Large intestine (tissue), 3 donors: ENCODE measurements at regions not wholly inside any gene's neighbourhood (a gene's known extent, or its start where the extent isn't known, plus 50 kb on each side); places are given as distances from the start of the nearest gene placed in this dataset.

ENCODE experiments used
- DNase-seq, 2 donors: peaks; one replicate each; pipeline versions ENCODE4 v3.0.0 to v3.0.0-alpha.2; 2013
- H3K27ac ChIP-seq: one replicate; pipeline ENCODE4 v1.5.1; 2013; ENCODE audit warnings: low read length
- H3K27me3 ChIP-seq: 2 replicates; pipeline ENCODE4 v1.6.1; 2013; ENCODE audit warnings: low read length; ENCODE audit not compliant: control insufficient read depth, insufficient read depth
- H3K36me3 ChIP-seq: 2 replicates; pipeline ENCODE4 v1.6.1; 2013; ENCODE audit warnings: low read length; ENCODE audit not compliant: control insufficient read depth, insufficient read depth
- H3K4me1 ChIP-seq: one replicate; pipeline ENCODE4 v1.6.1; 2013; ENCODE audit warnings: low read length; ENCODE audit not compliant: control insufficient read depth, insufficient read depth
- H3K4me3 ChIP-seq: one replicate; pipeline ENCODE4 v1.5.1; 2013; ENCODE audit warnings: low read length
- H3K9me3 ChIP-seq: one replicate; pipeline ENCODE4 v1.6.1; 2013; ENCODE audit warnings: mild to moderate bottlenecking, low read depth, low read length, moderate library complexity; ENCODE audit not compliant: control insufficient read depth
- WGBS: methylation state at CpG from one replicate; pipeline ENCODE4 v1.1.5; 2013; ENCODE audit warnings: low lambda C conversion rate; ENCODE audit not compliant: insufficient coverage; 5-methylcytosine and 5-hydroxymethylcytosine counted together

DNA sequence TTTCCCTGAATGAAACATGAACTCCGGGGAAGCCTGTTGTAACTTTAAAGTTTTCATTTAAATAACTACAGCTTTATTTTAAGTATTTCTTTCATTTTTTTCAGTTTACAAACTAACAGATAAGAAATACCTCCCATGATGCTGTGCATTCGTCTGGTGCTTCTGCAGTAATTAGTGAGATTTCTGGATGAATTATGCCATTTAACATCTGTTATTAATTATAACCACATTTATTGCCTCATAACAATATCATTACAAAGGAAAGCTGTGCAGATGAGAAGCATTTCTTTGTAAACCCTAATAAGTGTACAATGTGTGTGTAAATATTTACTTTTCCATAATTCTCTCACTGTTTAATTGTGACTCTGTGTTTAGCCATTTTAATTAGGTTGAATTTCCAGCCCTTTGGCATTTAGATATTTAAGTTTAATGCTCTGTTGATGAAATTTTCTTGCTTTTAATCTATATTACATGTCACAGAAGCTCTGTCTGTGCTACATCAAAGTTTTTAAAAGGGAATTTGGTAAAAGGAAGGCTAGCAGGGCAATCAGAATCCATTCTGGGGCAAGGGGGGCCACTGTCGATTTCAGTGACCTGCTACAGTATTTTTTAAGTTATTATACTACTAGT, 418.0 kb downstream of the SPATA31D1 start:
- peaks cover 4% of the 10 kb centered on the region for H3K4me1 ChIP-seq
- 60% methylated on average over 1 of the region's 3 CpGs for WGBS
- H3K36me3 ChIP-seq: no peaks in the 10 kb centered on the region
- no peaks in the 10 kb centered on the region for H3K9me3 ChIP-seq
- H3K4me3 ChIP-seq: no peak overlapping the region
- no peaks in the 10 kb centered on the region for H3K27me3 ChIP-seq
- H3K27ac ChIP-seq: no peak overlapping the region
- no peak for DNase-seq

- peak overlapping the region; percentile 62 for H3K27ac ChIP-seq
- peaks cover 13% of the 10 kb centered on the region for H3K4me1 ChIP-seq
- H3K36me3 ChIP-seq: no peaks in the 10 kb centered on the region
- peak; percentile 28 to 62 for DNase-seq
- H3K9me3 ChIP-seq: no peaks in the 10 kb centered on the region
- no peaks in the 10 kb centered on the region for H3K27me3 ChIP-seq
- no peak overlapping the region for H3K4me3 ChIP-seq
Observed at GRCh38 chr9:82410306-82410705, 421.7 kb downstream of the SPATA31D1 start.

GRCh38 chr9:82410866-82411265, 422.3 kb downstream of the SPATA31D1 start:
- no peaks in the 10 kb centered on the region for H3K9me3 ChIP-seq
- H3K4me1 ChIP-seq: peaks cover 13% of the 10 kb centered on the region
- H3K27me3 ChIP-seq: no peaks in the 10 kb centered on the region
- H3K27ac ChIP-seq: peak overlapping the region; percentile 62
- no peaks in the 10 kb centered on the region for H3K36me3 ChIP-seq
- no peak overlapping the region for H3K4me3 ChIP-seq
- peak; percentile 50 to 63 for DNase-seq

GRCh38 chr9:82412586-82413305, 424.2 kb downstream of the SPATA31D1 start:
- no CpG with 5 or more reads among the region's 2 CpGs for WGBS
- Histone ChIP-seq H3K4me3 (no peak overlapping the region), H3K4me1 (peaks cover 13% of the 10 kb centered on the region), H3K27me3 (no peaks in the 10 kb centered on the region), H3K27ac (no peak overlapping the region), H3K36me3 (no peaks in the 10 kb centered on the region), H3K9me3 (no peaks in the 10 kb centered on the region)
- peak; percentile 54 to 61 for DNase-seq

- WGBS: 100% methylated on average over 1 of the region's 2 CpGs
- Histone ChIP-seq H3K4me3 (no peak overlapping the region), H3K27me3 (no peaks in the 10 kb centered on the region), H3K36me3 (no peaks in the 10 kb centered on the region), H3K4me1 (peaks cover 12% of the 10 kb centered on the region), H3K27ac (no peak overlapping the region), H3K9me3 (no peaks in the 10 kb centered on the region)
- no peak for DNase-seq
Observed at GRCh38 chr9:82417501-82417900, 428.9 kb downstream of the SPATA31D1 start.

- no peaks in the 10 kb centered on the region for H3K9me3 ChIP-seq
- 90% methylated on average over 3 of the region's 6 CpGs for WGBS
- no peak for DNase-seq
- no peak overlapping the region for H3K27ac ChIP-seq
- no peak overlapping the region for H3K4me3 ChIP-seq
- H3K36me3 ChIP-seq: no peaks in the 10 kb centered on the region
- H3K27me3 ChIP-seq: no peaks in the 10 kb centered on the region
- H3K4me1 ChIP-seq: peaks cover 13% of the 10 kb centered on the region
Observed at GRCh38 chr9:82418334-82418733, 429.8 kb downstream of the SPATA31D1 start.

GRCh38 chr9:82419696-82420486, 431.3 kb downstream of the SPATA31D1 start:
- no peaks in the 10 kb centered on the region for H3K27me3 ChIP-seq
- H3K27ac ChIP-seq: no peak overlapping the region
- H3K4me3 ChIP-seq: no peak overlapping the region
- H3K9me3 ChIP-seq: no peaks in the 10 kb centered on the region
- H3K4me1 ChIP-seq: peaks cover 23% of the 10 kb centered on the region
- DNase-seq: peak in 1 of 2 donors; percentile 54
- no peaks in the 10 kb centered on the region for H3K36me3 ChIP-seq
- WGBS: 17% methylated on average over 1 of the region's 3 CpGs

DNA sequence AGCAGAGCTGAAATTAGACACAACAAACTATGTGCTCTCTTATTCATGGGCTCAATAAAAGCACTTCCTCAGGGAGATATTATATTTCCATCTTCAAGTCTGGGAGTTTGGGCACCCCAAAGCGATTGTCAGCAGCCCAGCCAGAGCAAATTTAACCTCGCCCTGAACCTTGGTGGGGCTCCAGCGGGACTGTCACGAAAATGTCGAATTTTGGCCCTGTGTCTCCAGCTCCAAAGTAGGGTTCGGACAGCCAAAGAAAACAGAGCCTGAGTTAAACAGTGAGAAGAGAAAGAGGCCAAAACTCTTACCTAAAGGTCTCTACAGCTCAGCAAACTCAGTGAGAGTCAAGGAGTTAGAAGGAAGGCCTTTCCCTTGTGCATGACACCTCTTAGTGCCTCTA, 432.9 kb downstream of the SPATA31D1 start:
- Histone ChIP-seq H3K4me1 (peaks cover 23% of the 10 kb centered on the region), H3K9me3 (no peaks in the 10 kb centered on the region), H3K27me3 (no peaks in the 10 kb centered on the region), H3K36me3 (no peaks in the 10 kb centered on the region), H3K4me3 (no peak overlapping the region), H3K27ac (no peak overlapping the region)
- WGBS: no CpG with 5 or more reads among the region's 6 CpGs
- DNase-seq: no peak

DNA sequence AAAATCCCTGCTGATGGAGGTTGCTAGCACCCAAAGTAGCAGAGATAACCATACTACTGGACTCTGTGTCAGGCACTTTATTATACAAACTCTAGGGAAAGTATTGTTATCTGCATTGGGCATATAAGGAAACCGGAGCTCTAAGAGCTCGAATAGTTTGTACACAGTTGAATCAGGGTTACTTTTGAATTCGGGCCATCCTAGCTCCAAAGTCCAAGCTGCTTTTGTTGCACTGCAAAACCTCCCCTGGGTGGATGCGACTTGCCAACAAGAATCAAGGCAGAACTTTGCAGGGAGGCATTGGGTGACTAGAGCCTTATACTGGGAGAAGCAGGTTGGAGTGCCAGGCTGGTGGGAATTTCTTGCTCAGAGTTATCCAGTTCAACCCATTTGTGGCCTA, 435.1 kb downstream of the SPATA31D1 start:
- no peak overlapping the region for H3K27ac ChIP-seq
- no CpG with 5 or more reads among the region's 4 CpGs for WGBS
- H3K27me3 ChIP-seq: no peaks in the 10 kb centered on the region
- peaks cover 23% of the 10 kb centered on the region for H3K4me1 ChIP-seq
- no peak overlapping the region for H3K4me3 ChIP-seq
- H3K9me3 ChIP-seq: no peaks in the 10 kb centered on the region
- peak; percentile 23 to 58 for DNase-seq
- no peaks in the 10 kb centered on the region for H3K36me3 ChIP-seq

DNA sequence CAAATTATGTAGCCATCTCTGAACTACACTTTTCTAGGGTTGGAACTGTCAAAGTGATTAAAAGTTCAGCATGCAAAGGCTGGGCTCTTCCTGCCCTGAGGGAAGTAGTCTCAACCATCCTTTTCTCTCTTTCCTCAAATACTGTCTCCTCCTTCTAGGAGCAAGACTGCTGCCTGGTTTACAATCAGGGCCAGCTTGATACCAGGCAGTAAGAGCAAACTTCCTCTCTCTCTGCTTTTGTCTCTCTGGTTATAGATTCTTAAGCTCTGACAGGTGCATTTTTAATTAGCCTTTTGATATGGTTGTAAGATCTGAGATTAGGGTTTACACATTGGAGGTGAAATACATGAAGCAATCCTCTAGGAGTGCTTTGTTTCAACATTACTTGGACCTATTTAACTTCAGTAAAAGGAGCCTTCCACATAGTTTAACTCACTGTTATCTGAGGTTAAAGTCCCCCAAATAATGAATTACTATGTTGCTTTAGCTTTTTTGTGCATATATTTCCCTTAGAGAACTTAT, 436.1 kb downstream of the SPATA31D1 start:
- Histone ChIP-seq H3K9me3 (no peaks in the 10 kb centered on the region), H3K4me1 (peaks cover 23% of the 10 kb centered on the region), H3K27ac (peak overlapping the region; percentile 23), H3K27me3 (no peaks in the 10 kb centered on the region), H3K4me3 (no peak overlapping the region), H3K36me3 (no peaks in the 10 kb centered on the region)
- DNase-seq: peak; percentile 21 to 68
